Urinary bladder (tissue), 3 donors: ENCODE measurements at regions not wholly inside any gene's neighbourhood (a gene's known extent, or its start where the extent isn't known, plus 50 kb on each side); places are given as distances from the start of the nearest gene placed in this dataset.

ENCODE experiments used
- DNase-seq: peaks from one replicate; pipeline ENCODE4 v3.0.0-alpha.2; 2015; ENCODE audit errors: extremely low spot score
- H3K27ac ChIP-seq: one replicate; pipeline ENCODE4 v1.5.1; 2013; ENCODE audit warnings: low read depth, mild to moderate bottlenecking, moderate library complexity
- H3K36me3 ChIP-seq: one replicate; pipeline ENCODE4 v1.6.1; 2013; ENCODE audit warnings: mild to moderate bottlenecking, moderate library complexity; ENCODE audit not compliant: insufficient read depth
- H3K4me1 ChIP-seq: one replicate; pipeline ENCODE4 v1.6.1; 2013; ENCODE audit warnings: mild to moderate bottlenecking, moderate library complexity; ENCODE audit not compliant: insufficient read depth
- H3K4me3 ChIP-seq: one replicate; pipeline ENCODE4 v1.5.1; 2013; ENCODE audit warnings: low read depth, low read length
- WGBS: extraction: QIAGEN DNeasy Blood & Tissue Kit; methylation state at CpG from one replicate; pipeline ENCODE4 v1.1.7; 2013; 5-methylcytosine and 5-hydroxymethylcytosine counted together
- donor health status: healthy with polysubstance abuse.
- donor health status: healthy.

- WGBS = 85% methylated on average over 6 of the region's 6 CpGs
- Histone ChIP-seq H3K4me3 (no peak overlapping the region), H3K36me3 (no peaks in the 10 kb centered on the region), H3K4me1 (no peaks in the 10 kb centered on the region), H3K27ac (no peak overlapping the region)
- no peak for DNase-seq
These were observed 92.3 kb downstream of the GC start for GRCh38 chr4:71691416-71692073.

DNA sequence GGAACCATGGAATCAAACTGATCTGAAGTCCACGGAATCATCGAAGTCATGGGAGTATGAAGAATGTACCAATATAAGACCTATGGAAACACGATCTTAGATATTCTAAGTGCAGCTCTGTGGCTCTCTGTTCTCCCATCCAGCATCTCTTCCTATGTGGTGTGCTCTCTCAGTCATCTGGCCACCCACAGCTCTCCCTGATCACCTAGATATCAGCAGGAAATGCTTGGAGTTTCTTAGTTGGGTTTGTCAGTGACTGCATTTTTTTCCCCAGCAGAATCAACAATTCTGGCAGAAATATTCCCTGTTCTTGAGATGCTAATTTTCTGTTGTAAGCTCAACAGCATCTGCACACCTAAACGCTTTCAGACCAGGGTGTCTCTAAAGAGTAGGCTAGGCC lies 94.1 kb downstream of the GC start:
- Histone ChIP-seq H3K4me1 (no peaks in the 10 kb centered on the region), H3K36me3 (no peaks in the 10 kb centered on the region), H3K27ac (no peak overlapping the region), H3K4me3 (no peak overlapping the region)
- WGBS = 92% methylated on average over 4 of the region's 4 CpGs
- DNase-seq = no peak

GRCh38 chr4:71687056-71687455 lies 96.8 kb downstream of the GC start:
- Histone ChIP-seq H3K4me1 (no peaks in the 10 kb centered on the region), H3K27ac (no peak overlapping the region), H3K4me3 (no peak overlapping the region), H3K36me3 (no peaks in the 10 kb centered on the region)
- no peak for DNase-seq

DNA sequence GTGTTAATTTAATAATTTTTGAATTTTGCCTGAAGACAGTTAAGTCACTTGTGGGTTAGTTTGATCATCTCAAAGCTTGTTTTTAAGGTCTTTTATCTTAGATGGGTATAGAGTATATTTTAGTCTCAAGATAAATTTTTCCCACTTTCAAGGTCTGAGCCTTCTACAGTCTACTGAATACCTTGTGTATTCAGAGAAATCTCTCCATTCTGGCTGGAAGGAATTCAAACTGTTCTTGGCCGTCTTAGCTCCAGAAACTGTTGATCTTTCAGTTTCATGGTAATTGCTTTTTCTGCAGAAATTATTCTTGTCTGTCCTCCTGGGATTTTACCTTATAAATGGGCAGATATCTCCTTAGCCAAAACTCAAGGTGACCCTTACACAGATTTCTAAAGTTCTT lies 97.9 kb downstream of the GC start:
- H3K4me3 ChIP-seq = no peak overlapping the region
- no peaks in the 10 kb centered on the region for H3K4me1 ChIP-seq
- DNase-seq = no peak
- no peak overlapping the region for H3K27ac ChIP-seq
- no peaks in the 10 kb centered on the region for H3K36me3 ChIP-seq
- 65% methylated on average over 1 of the region's 1 CpG for WGBS

DNA sequence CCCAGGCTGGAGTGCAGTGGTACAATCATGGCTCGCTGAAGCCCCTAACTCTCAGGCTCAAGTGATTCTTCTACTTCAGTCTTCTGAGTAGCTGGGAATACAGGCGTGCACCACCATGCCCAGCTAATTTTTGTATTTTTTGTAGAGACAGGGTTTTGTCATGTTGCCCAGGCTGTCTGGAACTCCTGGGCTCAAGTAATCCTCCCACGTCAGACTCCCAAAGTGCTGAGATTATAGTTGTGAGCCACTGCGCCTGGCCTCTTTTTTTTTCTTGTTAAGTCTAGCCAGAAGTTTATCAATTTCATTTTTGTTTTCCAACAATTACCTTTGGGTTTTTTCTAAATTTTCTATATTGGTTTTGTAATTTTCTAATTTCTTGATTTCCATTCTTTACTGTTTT lies 100.6 kb downstream of the GC start:
- 63% methylated on average over 4 of the region's 4 CpGs for WGBS
- no peak for DNase-seq
- no peaks in the 10 kb centered on the region for H3K4me1 ChIP-seq
- H3K36me3 ChIP-seq = no peaks in the 10 kb centered on the region
- H3K4me3 ChIP-seq = no peak overlapping the region
- no peak overlapping the region for H3K27ac ChIP-seq

DNA sequence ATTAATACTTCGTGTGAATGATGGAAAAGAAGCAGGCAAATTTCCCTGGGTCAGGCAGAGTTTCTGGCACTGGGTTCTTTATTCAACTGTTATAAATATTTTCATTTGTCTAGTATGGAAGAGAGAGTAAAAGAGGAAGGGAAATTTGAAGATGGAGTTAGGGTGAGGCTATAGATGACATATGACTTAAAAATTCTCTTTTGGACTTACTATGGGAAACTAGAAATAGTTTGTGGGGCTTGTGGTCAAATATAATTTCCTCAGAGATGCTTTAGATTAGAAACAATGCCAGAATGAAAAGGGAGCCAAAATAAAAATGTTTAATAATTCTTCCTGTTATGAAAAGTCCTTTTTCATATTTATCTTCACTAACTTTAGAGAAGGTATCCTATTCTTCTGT lies 103.2 kb downstream of the GC start:
- no peak overlapping the region for H3K4me3 ChIP-seq
- H3K4me1 ChIP-seq = peaks cover 1% of the 10 kb centered on the region
- no peak overlapping the region for H3K27ac ChIP-seq
- no peak for DNase-seq
- WGBS = 49% methylated on average over 1 of the region's 1 CpG
- no peaks in the 10 kb centered on the region for H3K36me3 ChIP-seq

- no peak overlapping the region for H3K4me3 ChIP-seq
- DNase-seq = no peak
- H3K27ac ChIP-seq = no peak overlapping the region
- WGBS = 89% methylated on average over 5 of the region's 5 CpGs
- no peaks in the 10 kb centered on the region for H3K36me3 ChIP-seq
- peaks cover 1% of the 10 kb centered on the region for H3K4me1 ChIP-seq
These were observed 106.3 kb downstream of the GC start for GRCh38 chr4:71677568-71677967.

DNA sequence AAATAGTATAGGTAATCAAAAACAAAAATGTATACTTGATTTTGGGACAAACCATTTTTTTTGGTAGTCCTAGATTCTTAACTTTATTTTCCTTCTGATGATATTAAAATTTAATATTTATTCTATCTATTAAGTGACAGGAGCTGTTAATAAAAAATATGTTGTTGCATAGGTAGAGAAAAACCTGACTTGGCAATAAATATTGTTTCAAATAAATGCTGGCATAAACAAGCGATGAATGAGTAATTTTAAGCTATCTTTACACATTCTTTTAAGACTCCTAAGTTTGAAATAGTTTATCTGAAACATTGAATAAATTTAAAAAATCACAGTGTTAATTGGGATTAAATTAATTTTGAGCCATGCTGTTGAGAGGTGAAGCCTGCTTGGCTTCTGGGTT lies 114.6 kb downstream of the GC start:
- DNase-seq = no peak
- no peak overlapping the region for H3K27ac ChIP-seq
- no peaks in the 10 kb centered on the region for H3K36me3 ChIP-seq
- H3K4me1 ChIP-seq = no peaks in the 10 kb centered on the region
- 95% methylated on average over 1 of the region's 1 CpG for WGBS
- H3K4me3 ChIP-seq = no peak overlapping the region

- H3K4me1 ChIP-seq = no peaks in the 10 kb centered on the region
- DNase-seq = no peak
- no peaks in the 10 kb centered on the region for H3K36me3 ChIP-seq
- H3K27ac ChIP-seq = no peak overlapping the region
- no peak overlapping the region for H3K4me3 ChIP-seq
- WGBS = 82% methylated on average over 4 of the region's 4 CpGs
These were observed 118.5 kb downstream of the GC start for GRCh38 chr4:71665358-71665757.

DNA sequence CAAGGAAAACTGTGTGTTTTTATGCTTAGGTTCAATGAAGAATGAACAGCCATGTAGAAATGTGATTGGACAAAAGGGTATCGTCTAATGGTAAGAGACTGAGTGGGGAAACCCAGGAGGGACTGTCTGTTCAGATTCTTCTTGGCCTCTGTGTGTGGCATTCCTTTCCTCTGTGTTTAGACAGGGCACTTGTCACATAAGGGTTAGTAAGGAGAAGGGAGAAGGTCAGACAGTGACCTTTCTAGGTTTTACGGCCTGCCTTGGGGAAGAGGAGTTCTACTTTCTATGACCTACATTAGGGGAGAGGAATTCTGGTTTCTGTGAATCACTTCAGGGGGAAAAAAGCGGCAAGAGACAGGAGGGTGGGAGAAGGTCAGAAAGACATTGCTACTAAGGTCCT lies 119.5 kb downstream of the GC start:
- Histone ChIP-seq H3K4me3 (no peak overlapping the region), H3K4me1 (no peaks in the 10 kb centered on the region), H3K27ac (no peak overlapping the region), H3K36me3 (no peaks in the 10 kb centered on the region)
- WGBS = 78% methylated on average over 3 of the region's 3 CpGs
- no peak for DNase-seq

DNA sequence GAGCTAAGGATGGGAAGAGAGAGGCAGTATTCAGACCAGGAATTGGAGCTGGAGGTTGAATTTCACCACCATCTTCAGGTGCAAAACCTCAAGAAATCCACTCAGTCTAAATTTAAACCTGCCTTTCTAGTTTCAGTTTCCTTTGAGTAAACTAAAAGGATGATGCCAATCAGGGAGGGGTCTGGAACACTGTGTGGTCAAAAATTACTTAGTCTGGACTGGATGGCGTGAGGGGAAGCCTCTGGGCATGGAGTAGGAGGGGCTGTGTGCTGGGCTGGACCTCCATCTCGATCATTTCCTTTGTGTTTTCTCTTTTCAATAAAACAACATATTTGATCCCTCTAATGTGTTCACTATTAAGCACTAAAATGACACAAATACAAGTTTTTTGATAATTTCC lies 120.1 kb downstream of the GC start:
- H3K4me3 ChIP-seq = no peak overlapping the region
- no peak for DNase-seq
- 84% methylated on average over 2 of the region's 2 CpGs for WGBS
- H3K36me3 ChIP-seq = no peaks in the 10 kb centered on the region
- no peaks in the 10 kb centered on the region for H3K4me1 ChIP-seq
- no peak overlapping the region for H3K27ac ChIP-seq

GRCh38 chr4:71659979-71660378 lies 123.9 kb downstream of the GC start:
- no peaks in the 10 kb centered on the region for H3K36me3 ChIP-seq
- 82% methylated on average over 2 of the region's 2 CpGs for WGBS
- no peaks in the 10 kb centered on the region for H3K4me1 ChIP-seq
- no peak overlapping the region for H3K4me3 ChIP-seq
- no peak for DNase-seq
- H3K27ac ChIP-seq = no peak overlapping the region

DNA sequence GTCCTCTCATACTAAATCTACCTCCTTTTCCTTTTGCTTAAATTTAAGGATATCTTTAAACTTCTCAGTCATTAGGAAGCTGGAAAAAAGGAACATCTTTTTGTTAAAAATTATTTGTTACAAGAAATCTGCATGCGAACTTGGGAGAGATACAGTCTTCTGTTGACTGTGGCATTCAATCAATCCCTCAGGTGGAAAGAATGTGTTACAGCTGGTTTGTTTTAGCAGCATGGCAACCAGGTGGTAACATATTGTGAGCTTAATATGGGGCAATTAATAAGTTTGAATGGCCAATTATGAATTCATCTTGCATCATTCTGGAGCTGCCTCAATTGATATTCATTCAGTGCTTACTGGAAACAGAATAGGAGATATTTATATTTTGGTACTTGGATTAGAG lies 135.0 kb downstream of the GC start:
- no peak overlapping the region for H3K27ac ChIP-seq
- no peaks in the 10 kb centered on the region for H3K4me1 ChIP-seq
- 63% methylated on average over 1 of the region's 1 CpG for WGBS
- H3K4me3 ChIP-seq = no peak overlapping the region
- DNase-seq = no peak
- H3K36me3 ChIP-seq = no peaks in the 10 kb centered on the region

DNA sequence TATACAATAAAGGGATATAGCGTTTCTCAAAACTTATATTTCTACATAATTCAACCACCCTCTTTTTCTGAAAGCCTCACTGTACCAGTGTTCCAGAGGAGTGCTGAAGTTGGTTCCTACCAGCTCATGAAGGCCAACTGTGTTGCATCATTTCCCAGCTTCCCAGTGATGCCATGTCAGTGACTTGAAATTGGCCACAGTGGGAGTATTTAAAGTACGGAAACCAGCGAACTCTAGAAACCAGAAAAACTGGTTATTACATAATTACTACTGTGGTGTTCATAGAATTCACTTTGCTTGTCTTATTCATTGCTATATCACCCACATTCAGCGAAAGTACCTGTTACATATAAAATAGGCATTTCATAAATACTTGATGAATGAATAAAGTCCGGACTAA lies 135.4 kb downstream of the GC start:
- DNase-seq = no peak
- H3K36me3 ChIP-seq = no peaks in the 10 kb centered on the region
- H3K4me3 ChIP-seq = no peak overlapping the region
- H3K27ac ChIP-seq = no peak overlapping the region
- H3K4me1 ChIP-seq = no peaks in the 10 kb centered on the region
- WGBS = 83% methylated on average over 5 of the region's 5 CpGs

DNA sequence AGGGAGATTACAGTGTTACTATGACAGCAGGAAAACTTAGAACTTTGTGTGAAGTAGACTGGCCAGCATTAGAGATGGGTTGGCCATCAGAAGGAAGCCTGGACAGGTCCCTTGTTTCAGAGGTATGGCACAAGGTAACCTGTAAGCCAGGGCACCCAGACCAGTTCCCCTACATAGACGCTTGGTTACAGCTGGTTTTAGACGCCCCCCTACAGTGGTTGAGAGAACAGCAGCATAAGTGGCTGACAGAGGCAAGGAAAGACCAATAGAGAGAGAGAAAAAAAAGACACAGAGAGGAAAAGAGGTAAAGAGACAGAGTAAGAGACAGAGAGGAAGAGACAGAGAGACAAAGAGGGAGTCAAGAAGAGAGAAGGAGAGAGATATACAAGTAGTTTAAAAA lies 144.5 kb downstream of the GC start:
- no peaks in the 10 kb centered on the region for H3K4me1 ChIP-seq
- H3K4me3 ChIP-seq = no peak overlapping the region
- 85% methylated on average over 2 of the region's 2 CpGs for WGBS
- no peaks in the 10 kb centered on the region for H3K36me3 ChIP-seq
- no peak overlapping the region for H3K27ac ChIP-seq
- no peak for DNase-seq
